GM19023 (cell line): ENCODE measurements at regions not wholly inside any gene's neighbourhood (a gene's known extent, or its start where the extent isn't known, plus 50 kb on each side); places are given as distances from the start of the nearest gene placed in this dataset.
"Not testable (repeated sequence)": the region's sequence is repeated elsewhere in the genome, so short reads cannot be mapped to it uniquely, and the experiment has no call there.

Experiments
- ATAC-seq: cut with Tn5 transposase; IDR thresholded peaks from one replicate; pipeline ENCODE4 v1.9.1; 2021; ENCODE audit warnings: mild to moderate bottlenecking, moderate library complexity; ENCODE audit not compliant: unreplicated experiment

- ATAC-seq = no peak
Measured at GRCh38 chr11:91382946-91383345, 841.7 kb upstream of the FAT3 start.

GRCh38 chr11:91374794-91375193 is 849.8 kb upstream of the FAT3 start:
- no peak for ATAC-seq

- ATAC-seq = no peak
Measured at GRCh38 chr11:91373497-91373896, 851.1 kb upstream of the FAT3 start.

DNA sequence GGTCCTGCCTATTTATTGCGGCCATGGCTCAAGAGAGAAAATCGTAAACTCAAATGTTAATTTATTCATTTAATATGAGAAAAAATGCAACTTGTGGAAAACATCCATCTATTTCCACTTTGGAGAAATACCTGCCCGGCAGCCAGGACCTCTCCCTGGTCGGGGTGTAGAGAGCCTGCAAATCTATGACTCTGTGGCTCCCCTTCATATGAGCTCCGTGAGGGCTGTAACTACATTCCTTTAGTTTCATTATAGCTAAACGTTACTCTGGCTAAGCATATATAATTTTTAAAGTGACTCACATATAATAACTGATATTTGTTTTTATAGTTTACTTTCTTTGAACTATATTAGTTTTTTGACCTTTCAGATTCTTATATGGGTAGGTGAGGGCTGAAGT is 857.8 kb upstream of the FAT3 start:
- ATAC-seq = no peak

GRCh38 chr11:91365986-91366585 is 858.5 kb upstream of the FAT3 start:
- no peak for ATAC-seq

DNA sequence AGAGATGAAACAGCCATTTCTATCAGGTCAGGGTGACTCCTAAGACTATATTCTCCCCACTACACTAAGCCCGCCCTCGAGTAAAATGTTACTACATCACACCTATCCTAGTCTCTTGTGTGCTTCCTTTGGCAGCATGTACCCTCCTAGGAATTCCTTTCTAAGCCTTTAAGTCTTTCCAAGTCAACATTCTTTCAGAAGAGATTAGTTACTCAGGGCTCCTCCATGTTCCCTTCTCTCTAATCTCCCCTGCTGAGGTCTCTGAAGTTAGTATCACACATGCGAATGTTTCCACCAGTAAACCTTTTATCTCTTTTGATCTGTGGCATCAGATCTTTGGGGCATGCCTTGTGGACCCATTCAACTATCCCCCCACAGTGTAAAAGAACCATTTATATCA is 873.7 kb upstream of the FAT3 start:
- ATAC-seq = no peak

DNA sequence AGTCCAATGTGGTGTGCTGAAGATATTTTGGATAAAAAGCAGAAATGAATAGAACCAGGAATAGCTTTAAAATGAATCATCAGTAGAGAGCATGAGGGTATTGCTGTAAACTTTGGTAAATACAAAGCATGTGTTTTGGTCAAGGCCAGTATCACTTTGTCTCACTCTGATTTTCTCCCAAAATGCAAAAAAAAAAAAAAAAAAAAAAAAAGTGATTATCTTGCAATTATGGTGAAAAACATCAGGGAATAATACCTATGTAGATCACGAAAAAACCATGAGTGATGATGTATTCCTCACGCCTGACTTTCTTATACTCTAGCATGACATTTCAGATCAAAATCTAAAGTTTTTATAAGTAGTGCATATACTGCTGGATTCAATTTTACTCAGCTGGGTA is 897.9 kb upstream of the FAT3 start:
- no peak for ATAC-seq

GRCh38 chr11:91326280-91326679 is 898.3 kb upstream of the FAT3 start:
- ATAC-seq = no peak

- no peak for ATAC-seq
Measured at GRCh38 chr11:91314521-91314920, 910.1 kb upstream of the FAT3 start.

DNA sequence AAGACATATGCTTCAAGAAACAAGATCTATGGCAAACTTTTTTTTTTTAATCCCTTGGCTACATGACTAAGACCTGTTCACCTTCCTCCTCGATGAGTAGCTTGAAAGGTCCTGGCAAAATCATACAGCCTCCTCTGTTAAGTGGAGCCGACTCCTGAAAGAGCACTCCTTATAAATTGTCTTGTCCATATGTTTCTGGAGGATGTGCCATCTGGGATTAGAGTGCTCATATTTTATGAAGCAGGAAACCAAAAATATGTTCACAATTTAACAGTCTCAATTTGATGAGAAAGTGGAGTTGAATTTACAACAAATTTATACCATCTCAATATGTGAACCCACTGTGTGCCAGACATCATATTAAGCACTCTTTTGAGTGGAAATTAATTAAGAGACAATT is 912.1 kb upstream of the FAT3 start:
- ATAC-seq = no peak

DNA sequence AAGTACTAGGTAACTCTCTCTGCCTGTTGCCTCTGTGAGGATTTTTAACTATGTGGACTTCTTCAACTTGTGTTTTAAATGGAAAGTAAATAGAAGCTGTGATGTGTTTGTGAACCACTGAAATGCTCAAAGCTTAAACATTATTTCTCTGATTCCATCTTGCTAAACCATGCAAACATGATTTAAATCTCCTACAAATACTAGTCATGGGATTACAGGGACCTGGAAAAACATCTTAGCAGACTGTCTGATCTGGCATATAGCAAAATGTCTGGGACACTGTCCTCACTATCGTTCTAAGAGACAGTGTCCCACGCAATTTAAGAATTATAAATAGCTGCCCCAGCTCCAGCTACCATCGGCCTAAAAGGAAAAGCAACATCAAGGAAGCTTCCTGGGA is 914.5 kb upstream of the FAT3 start:
- no peak for ATAC-seq

- no peak for ATAC-seq
Measured at GRCh38 chr11:91308069-91308468, 916.5 kb upstream of the FAT3 start.

- ATAC-seq = no peak
Measured at GRCh38 chr11:91305402-91305801, 919.2 kb upstream of the FAT3 start.

DNA sequence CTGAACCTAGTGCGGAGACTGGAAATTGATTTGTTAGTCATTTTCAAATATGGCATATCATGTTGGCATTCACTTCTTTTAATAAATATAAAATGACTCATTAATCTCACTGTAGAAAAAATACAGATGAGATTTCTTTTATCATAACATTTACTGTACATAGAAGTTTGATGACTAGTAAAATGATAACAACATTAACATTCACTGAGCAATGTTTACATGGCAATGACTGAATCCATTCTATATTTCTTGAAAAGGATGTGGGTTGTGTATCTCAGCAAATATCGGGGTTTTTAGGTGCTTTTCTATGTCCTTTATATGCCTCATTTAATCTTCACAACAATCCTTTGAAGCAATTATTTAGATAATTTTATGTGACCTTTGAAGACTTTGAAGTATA is 920.9 kb upstream of the FAT3 start:
- ATAC-seq = no peak

DNA sequence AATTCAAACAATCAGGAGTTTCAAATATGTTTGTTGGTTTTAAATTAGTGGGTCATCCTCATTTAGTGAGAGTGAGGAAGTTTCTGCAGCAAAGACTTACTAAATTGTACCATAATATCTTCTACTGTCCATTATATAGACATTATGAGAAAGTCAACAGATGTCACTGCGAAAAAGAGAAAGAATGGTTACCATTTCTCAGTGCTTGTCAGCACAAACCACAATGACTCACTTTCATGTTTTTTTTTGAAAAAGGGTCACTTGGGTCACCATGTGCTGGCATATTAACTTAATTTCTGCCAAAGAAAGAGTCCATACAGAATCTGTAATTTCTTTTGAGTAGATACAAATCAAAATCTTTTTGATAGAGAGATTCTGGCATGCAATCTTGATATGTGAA is 924.6 kb upstream of the FAT3 start:
- peak; percentile 65 for ATAC-seq

DNA sequence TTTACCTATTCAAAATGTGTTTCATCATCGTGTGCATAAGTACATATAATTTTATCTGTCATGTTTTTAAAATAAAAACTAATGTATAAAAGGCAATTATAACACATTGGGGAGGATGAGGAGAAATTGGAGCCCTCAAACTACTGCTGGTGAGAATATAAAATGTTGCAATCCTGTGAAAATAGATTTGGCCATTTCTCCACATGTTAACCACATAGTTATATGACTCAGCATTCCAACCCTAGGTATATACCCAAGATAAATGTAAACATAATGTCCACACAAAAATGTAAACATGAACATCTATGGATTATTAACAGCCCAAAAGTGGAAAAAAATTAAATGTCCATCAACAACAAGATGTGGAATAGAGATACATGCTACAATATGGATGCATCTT is 928.0 kb upstream of the FAT3 start:
- no peak for ATAC-seq

GRCh38 chr11:91295591-91295990 is 929.0 kb upstream of the FAT3 start:
- ATAC-seq = peak; percentile 72

- ATAC-seq = no peak
Measured at GRCh38 chr11:91293119-91293518, 931.5 kb upstream of the FAT3 start.

DNA sequence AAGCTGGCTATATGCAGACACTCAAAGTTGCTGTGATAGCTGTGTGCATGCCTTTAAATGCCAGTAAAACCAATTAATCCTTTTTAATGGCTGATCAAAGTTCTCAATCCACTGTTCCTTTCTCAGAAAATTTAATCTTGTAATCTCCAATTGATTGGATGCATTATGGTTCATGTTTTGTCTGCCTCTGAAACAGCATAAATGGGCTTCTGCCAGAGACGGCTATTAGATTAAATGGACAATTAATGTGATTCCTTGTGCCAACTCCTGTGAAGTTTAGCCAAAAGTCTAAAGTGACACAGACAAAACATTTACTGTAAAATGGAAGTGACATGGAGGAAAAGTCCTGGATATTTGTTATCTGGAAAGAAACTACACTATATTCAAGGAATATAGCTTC is 952.5 kb upstream of the FAT3 start:
- ATAC-seq = no peak

- ATAC-seq = not testable (repeated sequence)
Measured at GRCh38 chr11:91268512-91269295, 955.9 kb upstream of the FAT3 start.

DNA sequence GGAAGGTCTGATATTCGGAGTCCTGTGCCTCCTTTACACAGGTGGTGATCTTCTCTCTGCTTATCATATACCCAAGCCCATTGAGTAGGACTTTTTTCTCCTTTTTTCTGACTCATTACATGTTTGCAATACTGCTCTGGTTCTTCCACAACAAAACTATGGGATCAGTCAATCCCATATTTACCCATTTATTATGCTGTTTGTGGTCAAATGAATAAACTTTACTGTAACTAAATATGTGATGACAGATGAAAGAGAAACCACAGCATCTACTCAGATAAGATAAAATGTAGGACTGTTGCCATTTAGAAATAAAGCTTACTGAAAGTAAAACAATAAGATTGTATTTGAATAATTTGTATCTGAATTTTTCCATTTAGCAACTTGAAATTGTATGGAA is 958.7 kb upstream of the FAT3 start:
- ATAC-seq = no peak

GRCh38 chr11:91264481-91264880 is 960.1 kb upstream of the FAT3 start:
- ATAC-seq = no peak
